Type B pancreatic cell (in vitro differentiated cells): ENCODE measurements at regions not wholly inside any gene's neighbourhood (a gene's known extent, or its start where the extent isn't known, plus 50 kb on each side); places are given as distances from the start of the nearest gene placed in this dataset.

Experiments used
- DNase-seq: peaks from one replicate; pipeline ENCODE4 v3.0.0; 2021; ENCODE audit warnings: mixed read lengths; ENCODE audit not compliant: unreplicated experiment; ENCODE audit errors: extremely low spot score
- H3K27ac Mint-ChIP-seq: 2 replicates; pipeline ENCODE4 v1.8.0; 2021; ENCODE audit warnings: mild to moderate bottlenecking, mixed read lengths
- H3K27me3 Mint-ChIP-seq: 2 replicates; pipeline ENCODE4 v1.8.0; 2021; ENCODE audit warnings: mixed read lengths
- H3K36me3 Mint-ChIP-seq: 2 replicates; pipeline ENCODE4 v1.8.0; 2021; ENCODE audit warnings: mixed read lengths
- H3K4me1 Mint-ChIP-seq: one replicate; pipeline ENCODE4 v1.8.0; 2021; ENCODE audit warnings: mixed read lengths; ENCODE audit not compliant: unreplicated experiment
- H3K4me3 Mint-ChIP-seq: 2 replicates; pipeline ENCODE4 v1.8.0; 2021; ENCODE audit warnings: mild to moderate bottlenecking, mixed read lengths
- H3K9me3 Mint-ChIP-seq: 2 replicates; pipeline ENCODE4 v1.8.0; 2021; ENCODE audit warnings: mixed read lengths
- TF ChIP-seq, protein P1 (sequence below): fragments of 200-600 bp; sonication (generic); conservative IDR thresholded peaks from 2 replicates; pipeline ENCODE4 v1.5.0; 2021; ENCODE audit warnings: antibody characterized with exemption, mild to moderate bottlenecking

DNA sequence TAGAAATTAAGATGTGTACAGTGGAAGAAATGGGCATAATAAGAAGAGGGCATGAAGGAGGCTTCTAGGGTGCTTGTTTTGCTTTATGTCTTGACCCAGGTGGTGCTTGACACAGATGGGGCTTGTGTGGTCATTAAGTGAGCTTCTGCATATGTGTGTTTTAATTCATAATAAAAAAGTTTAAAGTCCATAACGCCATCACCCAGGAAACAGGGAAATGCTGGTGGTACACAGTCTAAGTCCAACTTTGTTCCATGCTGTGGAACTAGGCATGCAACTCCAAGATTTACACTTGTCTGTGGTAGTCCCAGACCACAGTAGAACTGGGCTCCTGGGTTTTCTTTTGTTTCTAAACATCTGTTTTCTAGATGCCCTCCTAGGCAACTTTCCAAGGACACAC is 511.9 kb downstream of the MID1IP1 start:
- H3K27me3 Mint-ChIP-seq = no peaks in the 10 kb centered on the region
- TF ChIP-seq, protein P1, sequence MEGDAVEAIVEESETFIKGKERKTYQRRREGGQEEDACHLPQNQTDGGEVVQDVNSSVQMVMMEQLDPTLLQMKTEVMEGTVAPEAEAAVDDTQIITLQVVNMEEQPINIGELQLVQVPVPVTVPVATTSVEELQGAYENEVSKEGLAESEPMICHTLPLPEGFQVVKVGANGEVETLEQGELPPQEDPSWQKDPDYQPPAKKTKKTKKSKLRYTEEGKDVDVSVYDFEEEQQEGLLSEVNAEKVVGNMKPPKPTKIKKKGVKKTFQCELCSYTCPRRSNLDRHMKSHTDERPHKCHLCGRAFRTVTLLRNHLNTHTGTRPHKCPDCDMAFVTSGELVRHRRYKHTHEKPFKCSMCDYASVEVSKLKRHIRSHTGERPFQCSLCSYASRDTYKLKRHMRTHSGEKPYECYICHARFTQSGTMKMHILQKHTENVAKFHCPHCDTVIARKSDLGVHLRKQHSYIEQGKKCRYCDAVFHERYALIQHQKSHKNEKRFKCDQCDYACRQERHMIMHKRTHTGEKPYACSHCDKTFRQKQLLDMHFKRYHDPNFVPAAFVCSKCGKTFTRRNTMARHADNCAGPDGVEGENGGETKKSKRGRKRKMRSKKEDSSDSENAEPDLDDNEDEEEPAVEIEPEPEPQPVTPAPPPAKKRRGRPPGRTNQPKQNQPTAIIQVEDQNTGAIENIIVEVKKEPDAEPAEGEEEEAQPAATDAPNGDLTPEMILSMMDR = no peak
- no peak overlapping the region for H3K4me3 Mint-ChIP-seq
- peaks cover 11% of the 10 kb centered on the region for H3K9me3 Mint-ChIP-seq
- H3K36me3 Mint-ChIP-seq = no peaks in the 10 kb centered on the region
- no peak overlapping the region for H3K27ac Mint-ChIP-seq
- DNase-seq = no peak
- peaks cover 15% of the 10 kb centered on the region for H3K4me1 Mint-ChIP-seq

- Mint-ChIP-seq H3K27ac (no peak overlapping the region), H3K4me3 (no peak overlapping the region), H3K4me1 (no peaks in the 10 kb centered on the region), H3K9me3 (peaks cover 11% of the 10 kb centered on the region), H3K27me3 (no peaks in the 10 kb centered on the region), H3K36me3 (no peaks in the 10 kb centered on the region)
- TF ChIP-seq, protein P1 = no peak
- no peak for DNase-seq
Measured at GRCh38 chrX:39318506-39319343, 517.5 kb downstream of the MID1IP1 start.

GRCh38 chrX:39320165-39320564 is 518.9 kb downstream of the MID1IP1 start:
- Mint-ChIP-seq H3K36me3 (no peaks in the 10 kb centered on the region), H3K27me3 (no peaks in the 10 kb centered on the region), H3K27ac (no peak overlapping the region), H3K9me3 (peaks cover 11% of the 10 kb centered on the region), H3K4me1 (no peaks in the 10 kb centered on the region), H3K4me3 (no peak overlapping the region)
- DNase-seq = no peak
- TF ChIP-seq, protein P1 = no peak

DNA sequence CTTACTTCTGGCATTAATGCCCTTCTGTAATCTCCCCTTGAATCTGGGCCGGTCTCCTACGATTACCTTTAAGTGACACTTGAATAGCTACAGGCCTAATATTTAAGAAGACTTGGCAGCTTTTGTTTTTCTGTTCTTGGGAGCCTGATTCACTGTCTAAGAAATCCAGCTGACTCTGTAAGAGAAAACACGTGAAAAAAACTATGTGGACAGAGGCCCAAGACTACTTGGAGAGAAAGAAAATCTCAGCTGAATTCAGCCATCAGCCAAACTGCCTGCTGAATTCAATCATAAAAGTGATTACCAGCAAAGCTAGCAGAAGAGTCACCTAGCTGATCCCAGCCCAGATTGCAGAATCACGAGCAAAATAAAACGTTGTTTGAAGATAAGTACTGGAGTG is 521.2 kb downstream of the MID1IP1 start:
- Mint-ChIP-seq H3K27me3 (no peaks in the 10 kb centered on the region), H3K36me3 (no peaks in the 10 kb centered on the region), H3K4me3 (no peak overlapping the region), H3K27ac (no peak overlapping the region), H3K9me3 (peaks cover 6% of the 10 kb centered on the region), H3K4me1 (no peaks in the 10 kb centered on the region)
- TF ChIP-seq, protein P1 = no peak
- no peak for DNase-seq

GRCh38 chrX:39324233-39324930 is 523.1 kb downstream of the MID1IP1 start:
- no peaks in the 10 kb centered on the region for H3K27me3 Mint-ChIP-seq
- H3K27ac Mint-ChIP-seq = no peak overlapping the region
- H3K4me3 Mint-ChIP-seq = no peak overlapping the region
- H3K4me1 Mint-ChIP-seq = no peaks in the 10 kb centered on the region
- TF ChIP-seq, protein P1 = no peak
- peaks cover 6% of the 10 kb centered on the region for H3K9me3 Mint-ChIP-seq
- H3K36me3 Mint-ChIP-seq = no peaks in the 10 kb centered on the region
- DNase-seq = no peak
